NCI-H345 treated with DMSO at 0.1 percent for 48 hours (cell line): ENCODE measurements at regions not wholly inside any gene's neighbourhood (a gene's known extent, or its start where the extent isn't known, plus 50 kb on each side); places are given as distances from the start of the nearest gene placed in this dataset.
A peak's percentile ranks its signal among the peaks of the same experiment; 100 is the strongest.

Source experiments
- DNase-seq: peaks from one replicate; lab custom pipeline; 2025; ENCODE audit not compliant: unreplicated experiment; lab: John Stamatoyannopoulos, UW

DNA sequence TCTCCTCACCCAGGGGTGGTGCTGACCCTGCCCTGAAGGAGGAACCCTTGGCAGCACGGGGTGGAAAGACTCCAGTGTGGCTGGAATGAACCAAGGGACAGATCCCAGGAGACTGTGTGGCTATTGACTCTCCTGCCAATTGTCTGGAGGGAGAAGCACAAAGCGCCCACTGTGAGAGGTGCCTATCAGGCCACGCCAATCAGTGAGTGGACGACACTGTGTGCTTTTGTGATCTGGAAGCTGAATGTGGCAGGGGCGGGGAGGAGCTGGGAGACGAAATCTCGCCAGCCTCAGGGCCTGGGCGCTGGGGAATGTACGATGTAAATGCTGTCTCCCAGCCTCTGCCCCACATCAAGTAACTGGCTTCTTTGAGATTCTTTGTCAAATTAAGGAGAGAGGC is 167.1 kb downstream of the ZBTB18 start:
- DNase-seq = no peak

DNA sequence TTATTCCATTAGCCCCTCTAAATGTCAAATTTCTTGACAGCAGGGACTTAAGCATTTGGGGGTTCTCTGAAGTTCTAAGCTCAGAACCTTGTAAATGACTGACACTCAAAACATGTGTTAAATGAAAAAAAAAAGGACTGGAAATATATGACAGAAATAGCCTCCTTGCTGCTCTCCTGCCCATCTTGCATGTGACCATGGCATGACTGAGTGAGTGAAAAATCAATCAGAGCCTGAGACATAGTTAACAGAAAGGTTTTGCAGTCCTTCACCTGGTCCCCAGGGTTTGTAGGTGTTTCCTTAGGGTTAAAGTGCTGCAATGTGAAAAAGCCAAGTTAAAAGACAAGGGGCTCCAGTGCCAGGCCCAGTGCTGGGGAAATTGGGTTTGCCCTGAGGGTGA is 168.1 kb downstream of the ZBTB18 start:
- no peak for DNase-seq

- no peak for DNase-seq
Measured at GRCh38 chr1:244219802-244220201, 168.7 kb downstream of the ZBTB18 start.

GRCh38 chr1:244220410-244220809 is 169.3 kb downstream of the ZBTB18 start:
- no peak for DNase-seq

DNA sequence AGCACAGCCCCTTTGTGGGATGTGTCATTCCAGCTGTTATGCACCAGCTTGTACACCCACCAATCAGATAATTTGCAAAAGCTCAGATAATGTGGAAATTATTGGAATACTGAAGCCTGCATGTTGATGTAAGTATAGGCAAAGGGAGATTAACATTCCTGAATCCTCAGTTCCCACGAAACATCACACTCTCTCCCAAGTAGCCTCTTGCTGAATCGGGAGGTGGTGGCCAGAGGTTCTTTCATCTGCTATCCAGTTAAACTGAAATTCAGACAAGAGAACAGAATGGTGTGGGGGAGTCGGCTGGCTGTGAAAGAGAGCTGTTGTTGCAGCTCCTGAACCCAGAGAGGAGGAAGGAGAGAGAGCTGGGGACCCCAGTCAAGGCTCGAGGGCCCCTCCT is 170.9 kb downstream of the ZBTB18 start:
- no peak for DNase-seq

DNA sequence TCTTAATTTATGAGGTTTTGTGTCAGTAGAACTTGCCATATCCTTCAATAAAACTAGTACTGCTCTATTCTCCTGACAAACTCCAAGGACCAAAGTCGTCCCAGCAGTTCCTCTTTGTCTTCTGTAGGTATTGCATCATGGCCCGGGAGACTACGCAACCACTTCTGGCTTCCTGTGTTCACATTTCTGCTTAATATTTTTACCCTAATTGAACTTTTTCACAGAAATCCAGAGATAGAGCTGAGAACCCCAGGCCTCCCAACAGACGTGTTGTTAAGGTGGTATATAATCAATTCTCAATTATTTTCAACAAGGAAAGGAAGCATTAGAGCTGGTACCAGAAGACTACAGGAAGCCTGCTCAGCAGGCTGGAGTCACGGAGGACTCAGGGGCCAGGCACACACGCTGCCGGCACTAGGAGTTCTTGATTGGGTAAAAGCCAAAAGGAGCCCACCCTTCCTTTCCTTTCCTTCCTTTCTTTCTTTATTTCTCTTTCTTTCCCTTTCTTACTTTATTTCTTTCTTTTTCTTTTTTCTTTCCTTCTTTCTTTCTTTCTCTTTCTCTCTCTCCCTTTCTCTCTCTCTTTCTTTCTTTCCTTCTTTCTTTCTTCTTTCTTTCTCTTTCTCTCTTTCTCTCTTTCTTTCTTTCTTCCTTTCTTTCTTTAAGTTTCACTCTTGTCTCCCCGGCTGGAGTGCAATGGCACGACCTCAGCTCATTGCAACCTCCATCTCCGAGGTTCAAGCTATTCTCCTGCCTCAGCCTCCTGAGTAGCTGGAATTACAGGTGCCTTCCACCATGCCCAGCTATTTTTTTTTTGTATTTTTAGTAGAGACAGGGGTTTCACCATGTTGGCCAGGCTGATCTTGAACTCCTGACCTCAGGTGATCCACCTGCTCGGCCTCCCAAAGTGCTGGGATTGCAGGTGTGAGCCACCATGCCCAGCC is 173.7 kb downstream of the ZBTB18 start:
- DNase-seq = no peak

- no peak for DNase-seq
Measured at GRCh38 chr1:244226435-244226834, 175.4 kb downstream of the ZBTB18 start.

- no peak for DNase-seq
Measured at GRCh38 chr1:244230470-244230869, 179.4 kb downstream of the ZBTB18 start.

DNA sequence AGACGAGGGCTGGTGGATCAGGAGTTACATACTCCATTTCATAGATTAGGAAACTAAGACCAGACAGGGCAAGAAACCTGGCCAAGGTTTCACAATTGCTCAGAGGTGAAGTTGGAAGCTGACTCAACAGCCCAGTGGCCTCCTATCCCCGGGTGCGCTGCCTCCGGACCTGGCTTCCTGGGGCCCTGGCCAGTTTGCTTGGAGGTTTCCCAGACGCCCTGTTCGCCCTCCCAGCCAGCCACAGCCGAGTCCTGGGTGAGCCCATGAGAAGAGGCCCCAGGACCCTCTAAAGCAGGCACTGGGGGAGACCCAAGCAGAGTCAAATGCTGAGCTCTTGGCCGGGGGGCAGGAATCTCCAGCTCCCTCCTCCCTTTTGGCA is 180.1 kb downstream of the ZBTB18 start:
- DNase-seq = no peak

- DNase-seq = peak; percentile 45
Measured at GRCh38 chr1:244231572-244232315, 180.7 kb downstream of the ZBTB18 start.

DNA sequence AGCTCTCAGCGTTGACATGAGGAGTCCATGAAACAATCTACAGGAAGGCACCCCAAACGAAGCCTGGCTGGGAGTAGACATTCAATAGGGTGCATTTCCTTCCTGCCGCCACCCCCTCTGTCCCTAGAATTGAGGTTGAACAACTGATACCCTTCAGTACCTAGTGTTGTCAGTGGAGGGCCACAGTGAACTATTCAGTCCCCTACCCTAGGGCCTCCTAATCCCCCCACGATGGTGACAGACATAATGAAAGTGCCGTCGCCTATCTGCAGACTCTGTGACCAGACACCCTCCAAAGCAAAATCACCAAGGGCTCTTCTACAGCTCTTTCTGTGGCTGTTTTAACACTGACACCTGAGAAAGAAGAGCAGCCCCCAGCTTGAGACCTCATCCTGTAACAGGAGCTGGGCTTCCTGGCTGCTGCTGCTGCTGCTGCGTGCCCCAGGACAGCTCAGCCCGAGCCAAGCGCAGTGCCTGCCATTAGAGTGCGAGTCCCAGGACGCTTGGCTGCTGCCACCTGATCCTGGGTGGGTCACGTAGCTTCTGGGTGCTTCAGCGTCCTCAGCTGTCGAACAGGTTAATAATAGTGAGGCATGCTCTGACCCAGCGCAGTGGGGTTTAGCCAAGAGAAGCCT is 183.0 kb downstream of the ZBTB18 start:
- no peak for DNase-seq

DNA sequence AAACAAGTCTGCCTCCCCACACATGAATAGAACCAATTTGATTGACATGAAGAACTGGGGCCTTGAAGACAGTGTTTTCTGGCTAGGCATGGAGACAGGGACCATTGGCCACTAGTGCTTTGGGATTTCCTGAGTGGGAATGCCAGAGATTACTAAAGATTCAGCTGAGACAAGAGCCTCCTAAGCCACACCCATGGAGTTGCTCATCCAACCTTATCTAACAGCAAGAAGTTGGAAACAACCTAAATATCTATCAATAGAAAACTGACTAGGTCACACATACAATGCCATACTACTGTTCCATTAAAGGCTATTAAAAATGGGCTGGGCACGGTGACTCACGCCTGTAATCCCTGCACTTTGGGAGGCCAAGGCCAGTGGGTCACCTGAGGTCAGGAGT is 184.1 kb downstream of the ZBTB18 start:
- DNase-seq = no peak

DNA sequence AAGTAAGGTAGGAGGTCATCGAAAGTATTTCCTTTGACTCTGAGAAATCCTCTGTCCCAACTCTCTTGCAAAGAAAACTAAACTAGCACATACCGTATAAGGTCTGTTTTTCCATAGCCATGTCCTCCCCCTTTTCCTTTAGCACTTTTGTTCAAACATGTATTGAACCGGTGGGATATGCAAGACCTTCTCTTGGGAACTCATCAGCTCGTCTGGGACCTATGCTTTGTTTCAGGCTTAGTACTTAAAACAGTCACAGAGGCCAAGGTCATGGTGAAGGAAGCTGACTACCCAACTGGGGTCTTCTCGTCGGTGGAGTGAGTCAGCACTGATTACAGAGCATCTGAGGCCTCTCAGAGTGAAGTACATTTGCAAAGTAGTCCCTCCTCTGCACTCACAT is 185.0 kb downstream of the ZBTB18 start:
- no peak for DNase-seq

GRCh38 chr1:244236721-244237120 is 185.6 kb downstream of the ZBTB18 start:
- DNase-seq = no peak

- no peak for DNase-seq
Measured at GRCh38 chr1:244237445-244237844, 186.4 kb downstream of the ZBTB18 start.

DNA sequence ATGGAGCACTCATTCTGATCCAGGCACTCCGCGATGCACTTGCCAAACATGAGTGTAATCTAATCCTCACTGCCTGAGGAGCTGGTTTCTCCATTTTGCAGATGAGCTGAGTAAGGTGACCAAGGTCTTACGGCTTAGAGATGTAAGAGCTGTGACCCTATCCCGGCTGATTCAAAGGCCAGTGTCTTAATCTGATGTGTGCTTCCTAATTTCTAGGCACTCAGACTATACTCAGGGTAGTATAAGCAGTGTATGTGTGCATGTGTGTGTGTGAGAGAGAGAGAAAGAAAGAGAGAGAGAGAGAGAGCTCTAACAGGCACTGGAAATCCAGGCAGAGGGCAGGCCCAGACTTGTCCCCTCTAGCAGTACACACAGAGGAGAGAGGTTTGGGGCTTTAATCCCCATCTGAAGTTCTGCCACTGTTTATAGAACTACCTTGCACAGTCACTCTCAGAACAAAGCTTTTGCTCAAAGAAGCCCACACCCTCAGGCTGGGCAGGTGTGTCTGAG is 188.2 kb downstream of the ZBTB18 start:
- DNase-seq = peak; percentile 84

DNA sequence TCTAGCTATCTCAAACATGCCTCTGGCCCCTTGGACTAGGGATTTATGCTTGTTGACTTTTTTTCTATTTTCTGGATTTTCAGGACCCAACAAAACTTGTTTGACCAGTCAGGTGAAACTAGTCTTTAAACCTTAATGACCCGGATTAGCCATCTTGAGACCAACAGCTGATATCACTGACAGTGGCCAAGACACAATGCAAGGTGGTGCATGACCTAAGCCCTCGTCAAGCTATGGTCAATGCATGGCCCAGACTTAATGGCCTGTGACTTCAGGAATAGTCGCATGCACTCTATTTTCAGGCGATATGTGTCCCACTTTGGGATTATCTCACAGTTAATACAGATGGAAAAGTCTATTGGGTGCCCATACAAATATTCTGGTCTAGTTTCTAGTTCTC is 190.4 kb downstream of the ZBTB18 start:
- no peak for DNase-seq

- DNase-seq = no peak
Measured at GRCh38 chr1:244242446-244242845, 191.4 kb downstream of the ZBTB18 start.

GRCh38 chr1:244246334-244246733 is 195.3 kb downstream of the ZBTB18 start:
- no peak for DNase-seq

DNA sequence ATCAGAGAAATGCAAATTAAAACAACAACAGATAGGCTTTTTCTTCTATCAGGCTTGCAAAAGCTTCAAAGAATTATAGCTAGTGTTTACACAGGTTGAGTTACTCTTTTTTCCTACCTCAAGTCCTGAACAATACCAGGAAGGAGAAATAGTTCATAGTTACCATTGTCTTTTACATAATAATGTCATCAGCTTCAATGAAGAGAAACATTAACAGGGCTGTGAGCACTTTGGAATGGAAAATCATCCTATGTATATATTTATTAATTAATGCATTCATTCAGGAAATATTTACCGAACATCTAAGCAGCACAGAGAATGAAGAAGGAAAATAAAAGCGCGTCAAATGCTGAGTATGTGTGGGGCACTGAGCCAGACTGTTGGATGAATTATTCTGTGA is 197.3 kb downstream of the ZBTB18 start:
- DNase-seq = no peak

- DNase-seq = no peak
Measured at GRCh38 chr1:244252211-244252610, 199.5 kb downstream of the ADSS2 start.

GRCh38 chr1:244254467-244254866 is 197.2 kb downstream of the ADSS2 start:
- no peak for DNase-seq
